GM23338 (cell line): ENCODE measurements at regions not wholly inside any gene's neighbourhood (a gene's known extent, or its start where the extent isn't known, plus 50 kb on each side); places are given as distances from the start of the nearest gene placed in this dataset.

Experiments used
- ATAC-seq: fragments of 200-7000 bp; cut with Tn5 transposase; 3 replicates; pipeline ENCODE4 v1.9.1; 2020
- DNase-seq: peaks from one replicate; pipeline ENCODE4 v3.0.0-alpha.2; 2015; ENCODE audit warnings: low spot score
- H2AFZ ChIP-seq: fragments of 200-600 bp; sonication (generic); 2 replicates; pipeline ENCODE4 v1.8.0; 2016; ENCODE audit warnings: antibody characterized with exemption, mild to moderate bottlenecking, moderate library complexity
- H3F3A ChIP-seq: fragments of 200-600 bp; sonication (generic); replicated peaks from 2 replicates; pipeline ENCODE4 v1.8.0; 2017; ENCODE audit warnings: antibody characterized with exemption, mixed run types, low read depth
- H3K27ac ChIP-seq: fragments of 200-600 bp; sonication (generic); 2 replicates; pipeline ENCODE4 v1.6.1; 2016; ENCODE audit warnings: low read depth
- H3K27me3 ChIP-seq: fragments of 200-600 bp; sonication (generic); 2 replicates; pipeline ENCODE4 v1.8.0; 2016; ENCODE audit warnings: mild to moderate bottlenecking, mixed run types, moderate library complexity; ENCODE audit not compliant: insufficient read depth
- H3K36me3 ChIP-seq: fragments of 200-600 bp; sonication (generic); 2 replicates; pipeline ENCODE4 v1.8.0; 2016; ENCODE audit warnings: mild to moderate bottlenecking; ENCODE audit not compliant: insufficient read depth
- H3K4me1 ChIP-seq: fragments of 200-600 bp; sonication (generic); 2 replicates; pipeline ENCODE4 v1.8.0; 2016; ENCODE audit warnings: mild to moderate bottlenecking, moderate library complexity; ENCODE audit not compliant: insufficient read depth
- H3K4me2 ChIP-seq: fragments of 200-600 bp; sonication (generic); 2 replicates; pipeline ENCODE4 v1.7.1; 2017; ENCODE audit warnings: mixed run types
- H3K4me3 ChIP-seq: fragments of 200-600 bp; sonication (generic); 2 replicates; pipeline ENCODE4 v1.6.1; 2016; ENCODE audit warnings: mixed run types
- H3K79me2 ChIP-seq: fragments of 200-600 bp; sonication (generic); replicated peaks from 2 replicates; pipeline ENCODE4 v1.8.0; 2017; ENCODE audit warnings: mild to moderate bottlenecking; ENCODE audit not compliant: insufficient read depth
- H3K9me2 ChIP-seq: fragments of 200-600 bp; sonication (generic); 2 replicates; pipeline ENCODE4 v1.8.0; 2017; ENCODE audit not compliant: insufficient read depth
- H4K20me1 ChIP-seq: fragments of 200-600 bp; sonication (generic); replicated peaks from 2 replicates; pipeline ENCODE4 v1.8.0; 2017; ENCODE audit warnings: mild to moderate bottlenecking; ENCODE audit not compliant: insufficient read depth
- H3K27ac Mint-ChIP-seq: 2 replicates; pipeline ENCODE4 v1.8.0; 2020; ENCODE audit warnings: inconsistent platforms, mild to moderate bottlenecking, moderate library complexity, mixed read lengths
- H3K27me3 Mint-ChIP-seq: 3 replicates; pipeline ENCODE4 v1.8.0; 2022; ENCODE audit warnings: low read depth, mild to moderate bottlenecking, moderate library complexity, mixed read lengths, inconsistent platforms; ENCODE audit not compliant: insufficient read depth, poor library complexity
- H3K36me3 Mint-ChIP-seq: 3 replicates; pipeline ENCODE4 v1.8.0; 2021; ENCODE audit warnings: low read depth, mild to moderate bottlenecking, inconsistent platforms, moderate library complexity, mixed read lengths
- H3K4me1 Mint-ChIP-seq: 3 replicates; pipeline ENCODE4 v1.8.0; 2020; ENCODE audit warnings: mild to moderate bottlenecking, inconsistent platforms, mixed read lengths
- H3K4me3 Mint-ChIP-seq: 3 replicates; pipeline ENCODE4 v1.8.0; 2021; ENCODE audit warnings: moderate library complexity, mild to moderate bottlenecking, inconsistent platforms, mixed read lengths
- H3K9me3 Mint-ChIP-seq: 3 replicates; pipeline ENCODE4 v1.8.0; 2020; ENCODE audit warnings: moderate library complexity, mild to moderate bottlenecking, inconsistent platforms, mixed read lengths
- CREB1 ChIP-seq: fragments of 250-450 bp; sonication (Bioruptor Pico); IDR thresholded peaks from 2 replicates; pipeline ENCODE4 v1.5.0; 2020; ENCODE audit warnings: low read depth, mild to moderate bottlenecking, moderate library complexity
- CTCF ChIP-seq, 2 experiments: fragments of 200-600 bp in 1 of 2; sonication (generic) in 1 of 2; conservative IDR thresholded peaks; 2 replicates each; pipeline versions ENCODE4 v1.5.1 to v1.6.1; 2016 to 2017; ENCODE audit warnings: antibody characterized with exemption in 2 of 2, low read depth in 2 of 2, mild to moderate bottlenecking in 2 of 2, moderate library complexity in 1 of 2
- EZH2 ChIP-seq: fragments of 200-600 bp; sonication (generic); IDR thresholded peaks from one replicate; pipeline ENCODE4 v1.8.0; 2017; ENCODE audit warnings: antibody characterized with exemption, mild to moderate bottlenecking, low read depth; ENCODE audit not compliant: unreplicated experiment
- EZH2phosphoT487 ChIP-seq: fragments of 200-600 bp; sonication (generic); IDR thresholded peaks from one replicate; pipeline ENCODE4 v1.8.1; 2018; ENCODE audit warnings: antibody characterized with exemption; ENCODE audit not compliant: unreplicated experiment
- JUNB ChIP-seq: IDR thresholded peaks from one replicate; pipeline ENCODE4 v1.6.1; 2016; ENCODE audit warnings: antibody characterized with exemption; ENCODE audit not compliant: unreplicated experiment
- NANOG ChIP-seq: IDR thresholded peaks from 2 replicates; pipeline ENCODE4 v1.6.1; 2016; ENCODE audit warnings: antibody characterized with exemption, borderline replicate concordance
- POLR2AphosphoS5 ChIP-seq: IDR thresholded peaks from 2 replicates; pipeline ENCODE4 v1.6.1; 2016; ENCODE audit warnings: antibody characterized with exemption, low read depth
- REST ChIP-seq: IDR thresholded peaks from one replicate; pipeline ENCODE4 v1.6.1; 2018; ENCODE audit warnings: antibody characterized with exemption; ENCODE audit not compliant: unreplicated experiment
- STAT1 ChIP-seq: IDR thresholded peaks from one replicate; pipeline ENCODE4 v1.6.1; 2016; ENCODE audit warnings: antibody characterized with exemption; ENCODE audit not compliant: unreplicated experiment
- ZNF114 ChIP-seq: fragments of 250-450 bp; sonication (Bioruptor Pico); IDR thresholded peaks from 2 replicates; pipeline ENCODE4 v1.5.0; 2020; ENCODE audit warnings: mild to moderate bottlenecking, moderate library complexity
- ZNF331 ChIP-seq: fragments of 250-450 bp; sonication (Bioruptor Pico); IDR thresholded peaks from 2 replicates; pipeline ENCODE4 v1.5.0; 2020; ENCODE audit warnings: low read depth, mild to moderate bottlenecking, moderate library complexity
- ZNF462 ChIP-seq: fragments of 250-450 bp; sonication (Bioruptor Pico); IDR thresholded peaks from 2 replicates; pipeline ENCODE4 v1.5.0; 2020; ENCODE audit warnings: mild to moderate bottlenecking, moderate library complexity
- TF ChIP-seq, protein P1 (sequence below): IDR thresholded peaks from 2 replicates; pipeline ENCODE4 v1.6.1; 2016; ENCODE audit warnings: antibody characterized with exemption

DNA sequence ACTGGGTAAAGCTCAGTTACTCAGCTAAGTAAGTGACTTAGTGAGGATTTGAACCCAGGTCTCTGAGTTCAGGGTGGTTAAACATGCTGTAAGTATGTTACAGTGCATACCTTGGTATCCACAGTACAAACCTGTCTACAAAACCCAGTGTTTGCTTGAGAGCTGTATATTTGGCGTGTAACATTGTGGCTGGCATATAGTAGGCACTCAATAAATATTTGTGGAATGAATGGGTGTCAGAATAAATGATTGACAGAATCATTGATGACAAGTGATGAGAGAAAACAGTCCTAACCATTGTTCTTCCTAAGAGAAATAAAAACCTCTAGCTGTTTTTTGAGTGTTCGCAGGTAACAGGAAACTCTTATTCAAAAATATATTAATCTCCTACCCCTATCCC is 79.7 kb upstream of the BCOR start:
- Histone ChIP-seq H3K4me3 (peak overlapping the region; percentile 59; the same call in 1 of the 2 replicates), H4K20me1 (no peaks in the 10 kb centered on the region), H3K79me2 (peaks cover 13% of the 10 kb centered on the region), H3K4me1 (peaks cover 11% of the 10 kb centered on the region; the same call in 1 of the 2 replicates), H3K4me2 (peak overlapping the region; percentile 84; the same call in 1 of the 2 replicates), H2AFZ (no peak overlapping the region), H3K9me2 (no peaks in the 10 kb centered on the region), H3K27me3 (peaks cover 12% of the 10 kb centered on the region), H3F3A (no peaks in the 10 kb centered on the region), H3K27ac (no peak overlapping the region), H3K36me3 (no peaks in the 10 kb centered on the region)
- DNase-seq, result no peak
- ATAC-seq, result no peak
- Mint-ChIP-seq H3K36me3 (no peaks in the 10 kb centered on the region; the same call in 2 of the 3 replicates), H3K27me3 (peaks cover 6% of the 10 kb centered on the region), H3K4me1 (peaks cover 16% of the 10 kb centered on the region), H3K9me3 (no peaks in the 10 kb centered on the region), H3K27ac (no peak overlapping the region), H3K4me3 (peak overlapping the region; percentile 80)
- no peak for TF ChIP-seq NANOG
- no peak for TF ChIP-seq CREB1 (CRISPR knock-in tag)
- TF ChIP-seq ZNF114 (CRISPR knock-in tag), result no peak
- TF ChIP-seq REST, result no peak
- TF ChIP-seq EZH2phosphoT487, result no peak
- TF ChIP-seq CTCF (conservative IDR thresholded peaks at IDR 0.05; ENCODE audit: low read depth in 2 of 2), result no peak
- TF ChIP-seq STAT1, result no peak
- TF ChIP-seq POLR2AphosphoS5, result no peak
- TF ChIP-seq JUNB, result no peak
- TF ChIP-seq ZNF462 (CRISPR knock-in tag), result no peak
- no peak for TF ChIP-seq ZNF331 (CRISPR knock-in tag)
- TF ChIP-seq, protein P1, sequence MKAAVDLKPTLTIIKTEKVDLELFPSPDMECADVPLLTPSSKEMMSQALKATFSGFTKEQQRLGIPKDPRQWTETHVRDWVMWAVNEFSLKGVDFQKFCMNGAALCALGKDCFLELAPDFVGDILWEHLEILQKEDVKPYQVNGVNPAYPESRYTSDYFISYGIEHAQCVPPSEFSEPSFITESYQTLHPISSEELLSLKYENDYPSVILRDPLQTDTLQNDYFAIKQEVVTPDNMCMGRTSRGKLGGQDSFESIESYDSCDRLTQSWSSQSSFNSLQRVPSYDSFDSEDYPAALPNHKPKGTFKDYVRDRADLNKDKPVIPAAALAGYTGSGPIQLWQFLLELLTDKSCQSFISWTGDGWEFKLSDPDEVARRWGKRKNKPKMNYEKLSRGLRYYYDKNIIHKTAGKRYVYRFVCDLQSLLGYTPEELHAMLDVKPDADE, result no peak
- no peak for TF ChIP-seq EZH2
